ENCODE measurements at regions not wholly inside any gene's neighbourhood (a gene's known extent, or its start where the extent isn't known, plus 50 kb on each side); places are given as distances from the start of the nearest gene placed in this dataset.
A peak's percentile ranks its signal among the peaks of the same experiment; 100 is the strongest.

DNA sequence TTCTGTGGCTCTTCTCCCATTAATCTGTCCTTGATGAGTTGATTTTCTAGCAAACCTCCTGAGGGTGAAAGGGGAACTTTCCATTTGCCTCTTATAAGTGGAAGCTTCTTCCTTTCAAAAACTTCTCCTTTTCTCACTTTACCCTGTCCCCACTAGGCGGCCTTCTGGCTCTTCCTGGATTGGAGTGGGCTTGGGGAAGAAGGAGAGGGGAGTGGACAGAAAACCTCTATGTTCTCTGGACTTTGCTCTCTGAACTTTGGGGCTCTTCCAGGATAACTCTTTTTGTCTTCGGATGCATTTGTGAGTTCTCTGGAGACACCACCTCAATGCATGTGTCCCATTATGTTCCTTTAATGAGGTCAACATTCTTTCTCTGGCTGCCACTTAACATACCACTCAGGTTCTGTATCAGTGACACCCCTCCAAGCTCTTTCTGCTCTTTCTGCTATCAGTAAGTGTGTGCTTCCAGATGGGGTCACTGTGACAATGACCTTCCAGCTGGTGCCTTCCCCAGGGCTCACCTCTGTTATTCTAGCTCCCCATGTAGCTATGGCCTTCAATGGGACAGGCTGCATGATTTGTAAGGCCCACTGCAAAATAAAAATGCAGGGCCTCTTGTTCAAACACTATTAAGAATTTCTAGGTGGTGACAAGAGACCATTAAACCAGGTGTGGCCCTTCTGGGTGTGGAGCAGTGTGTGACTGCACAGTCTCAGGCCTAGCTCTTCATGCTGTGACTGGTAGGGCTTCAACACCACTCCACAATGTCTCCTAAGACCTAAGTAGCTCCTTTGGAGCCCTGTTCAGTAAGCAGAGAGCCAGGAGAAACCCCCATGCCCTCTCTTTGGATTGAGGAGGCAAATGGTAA lies 389.2 kb downstream of the EFNB2 start:
- ChIA-PET POLR2A (ENCODE audit: partially characterized antibody) (interaction anchor here (0.9 kb wide), 1 partner anchor 10 kb away, joined by 3 read pairs; no protein-coding TSS in a partner anchor), CTCF (ENCODE audit: partially characterized antibody) (interaction anchor here (0.6 to 1.5 kb wide), 7 partner anchors 61 to 386 kb away, joined by 3 read pairs; no protein-coding TSS in a partner anchor)
- no peak overlapping the region for H3K27ac ChIP-seq (ENCODE audit: low read depth, low read length)
- no peaks in the 10 kb centered on the region for H4K20me1 ChIP-seq (replicated peaks in 1 of 2; ENCODE audit: control insufficient read depth in 1 of 2, insufficient read depth in 2 of 2, low read length in 2 of 2)
- no peak overlapping the region for H3K18ac ChIP-seq (ENCODE audit: extremely low read depth, low read length)
- H3K79me2 ChIP-seq (ENCODE audit: control insufficient read depth in 1 of 2, insufficient read depth in 2 of 2, low read length in 2 of 2), result no peaks in the 10 kb centered on the region
- H3K23me2 ChIP-seq (ENCODE audit: low read depth, low read length), result no peaks in the 10 kb centered on the region
- no peak overlapping the region for H4K5ac ChIP-seq (ENCODE audit: insufficient read length, low read depth, low read length)
- no peaks in the 10 kb centered on the region; the same call in 1 of the 2 replicates for H3K79me1 ChIP-seq (ENCODE audit: low read depth, low read length)
- no peak overlapping the region; the same call in 1 of the 2 replicates for H2AK5ac ChIP-seq (ENCODE audit: low read depth, low read length)
- no peak overlapping the region for H2AFZ ChIP-seq (ENCODE audit: low read length)
- H2BK5ac ChIP-seq (ENCODE audit: low read depth, low read length), result no peak overlapping the region; the same call in 1 of the 2 replicates
- H2BK20ac ChIP-seq (ENCODE audit: low read length), result peak overlapping the region; percentile 43; the same call in 1 of the 2 replicates
- no peak overlapping the region for H4K91ac ChIP-seq (replicated peaks; ENCODE audit: insufficient read length, low read length)
- H2BK120ac ChIP-seq (replicated peaks; ENCODE audit: low read depth, low read length), result no peak overlapping the region
- H3K4me2 ChIP-seq (ENCODE audit: insufficient read depth in 1 of 2, low read depth in 2 of 2, low read length in 2 of 2), result no peak overlapping the region
- FAIRE-seq (no peak), DNase-seq (ENCODE audit: low read depth in 1 of 2, low spot score in 2 of 2) (no peak)
- H3K56ac ChIP-seq (replicated peaks; ENCODE audit: insufficient read length, low read depth, low read length), result no peak overlapping the region
- H3K27me3 ChIP-seq (replicated peaks in 1 of 4; ENCODE audit: control insufficient read depth in 3 of 4, extremely low read depth in 1 of 4, insufficient read depth in 3 of 4, low read length in 3 of 4), result no peaks in the 10 kb centered on the region
- 76% methylated on average over 2 of the region's 2 CpGs; no CpG with 5 or more reads in 1 of the 2 experiments for WGBS, 2 experiments (ENCODE audit: extremely low coverage in 1 of 2, insufficient coverage in 1 of 2, insufficient read length in 1 of 2, insufficient replicate concordance in 2 of 2, low coverage in 1 of 2, low lambda C conversion rate in 2 of 2, missing lambda C conversion rate in 1 of 2)
- no peak overlapping the region for H3K23ac ChIP-seq (ENCODE audit: insufficient read length)
- no peak for TF ChIP-seq CBX8 (IDR thresholded peaks at IDR 0.05; ENCODE audit: borderline replicate concordance, low read depth, low read length)
- TF ChIP-seq POLR2A (IDR thresholded peaks at IDR 0.05; ENCODE audit: control extremely low read depth in 1 of 2, low read depth in 2 of 2, low read length in 2 of 2), result no peak
- TF ChIP-seq MAFK (IDR thresholded peaks at IDR 0.05; ENCODE audit: low read depth, low read length), result no peak
- TF ChIP-seq EP300 (IDR thresholded peaks at IDR 0.05; ENCODE audit: borderline replicate concordance in 1 of 2, low read depth in 2 of 2, low read length in 2 of 2), result no peak
- no peak for TF ChIP-seq SP1 (IDR thresholded peaks at IDR 0.05; ENCODE audit: low read depth, low read length)
- peak in 1 of 2 experiments; percentile 43; a peak in 2 of 4 replicates for TF ChIP-seq RAD21 (IDR thresholded peaks at IDR 0.05 in 1 of 2, conservative IDR thresholded peaks at IDR 0.05 in 1 of 2; ENCODE audit: low read depth in 2 of 2, low read length in 2 of 2)
- no peak overlapping the region for H3K4ac ChIP-seq (replicated peaks; ENCODE audit: insufficient read length, low read depth, low read length)
- peak overlapping the region; percentile 22; the same call in 1 of the 2 replicates for H2BK12ac ChIP-seq (ENCODE audit: low read depth, low read length)
- no peaks in the 10 kb centered on the region for H3K9me3 ChIP-seq (ENCODE audit: insufficient read depth in 2 of 2, low read depth in 1 of 2, low read length in 1 of 2)
- H3K36me3 ChIP-seq (ENCODE audit: control insufficient read depth in 2 of 4, insufficient read depth in 4 of 4, low read length in 3 of 4), result no peaks in the 10 kb centered on the region
- H3K4me1 ChIP-seq (replicated peaks in 1 of 4; ENCODE audit: control insufficient read depth in 3 of 4, insufficient read depth in 4 of 4, low read length in 3 of 4), result peaks cover 0 to 9% (median 2%) of the 10 kb centered on the region in 4 experiments; a peak in 2 of 7 replicates
- no peak overlapping the region for H4K8ac ChIP-seq (ENCODE audit: extremely low read depth, insufficient read depth, low read length)
- no peak overlapping the region for H2BK15ac ChIP-seq (ENCODE audit: low read length)
- H3K14ac ChIP-seq (ENCODE audit: insufficient read length), result no peak overlapping the region
- no peak overlapping the region for H3K4me3 ChIP-seq (ENCODE audit: extremely low read depth in 1 of 4, insufficient read depth in 2 of 4, low read depth in 3 of 4, low read length in 4 of 4)
- H3K9ac ChIP-seq (replicated peaks in 1 of 4; ENCODE audit: extremely low read depth in 1 of 4, low read depth in 3 of 4, low read length in 3 of 4), result no peak overlapping the region
